HCT116 (cell line): ENCODE measurements at regions not wholly inside any gene's neighbourhood (a gene's known extent, or its start where the extent isn't known, plus 50 kb on each side); places are given as distances from the start of the nearest gene placed in this dataset.

ENCODE experiments used
- EZH2 ChIP-seq: fragments of 200-600 bp; sonication (generic); IDR thresholded peaks from 2 replicates; pipeline ENCODE4 v1.6.1; 2017; ENCODE audit warnings: antibody characterized with exemption, mixed run types
- MAX ChIP-seq: IDR thresholded peaks from 2 replicates; pipeline ENCODE4 v1.6.1; 2012
- POLR2A ChIP-seq: IDR thresholded peaks from 2 replicates; pipeline ENCODE4 v1.7.0; 2011; ENCODE audit warnings: borderline replicate concordance; ENCODE audit not compliant: insufficient read depth, insufficient read length; ENCODE audit errors: extremely low read depth
- ZNF274 ChIP-seq: fragments of 200-500 bp; sonication (Bioruptor generic); IDR thresholded peaks from 2 replicates; pipeline ENCODE4 v1.6.1; 2014; ENCODE audit warnings: mild to moderate bottlenecking, low read depth, low read length, inconsistent platforms
- TF ChIP-seq, protein P1 (sequence below), 3 experiments: fragments of 200-600 bp in 1 of 3; sonication (generic) in 1 of 3; IDR thresholded peaks in 2 of 3; conservative IDR thresholded peaks in 1 of 3; 2 replicates each; pipeline ENCODE4 v1.5.1; 2012 to 2017; ENCODE audit warnings: low read depth in 2 of 3, low read length in 2 of 3, antibody characterized with exemption in 1 of 3, borderline replicate concordance in 1 of 3, control low read depth in 1 of 3, mild to moderate bottlenecking in 1 of 3, mixed read lengths in 1 of 3, mixed run types in 1 of 3, moderate library complexity in 1 of 3; ENCODE audit not compliant: insufficient read depth in 1 of 3

- TF ChIP-seq POLR2A (no peak), EZH2 (no peak), MAX (no peak), ZNF274 (no peak)
- TF ChIP-seq, protein P1, sequence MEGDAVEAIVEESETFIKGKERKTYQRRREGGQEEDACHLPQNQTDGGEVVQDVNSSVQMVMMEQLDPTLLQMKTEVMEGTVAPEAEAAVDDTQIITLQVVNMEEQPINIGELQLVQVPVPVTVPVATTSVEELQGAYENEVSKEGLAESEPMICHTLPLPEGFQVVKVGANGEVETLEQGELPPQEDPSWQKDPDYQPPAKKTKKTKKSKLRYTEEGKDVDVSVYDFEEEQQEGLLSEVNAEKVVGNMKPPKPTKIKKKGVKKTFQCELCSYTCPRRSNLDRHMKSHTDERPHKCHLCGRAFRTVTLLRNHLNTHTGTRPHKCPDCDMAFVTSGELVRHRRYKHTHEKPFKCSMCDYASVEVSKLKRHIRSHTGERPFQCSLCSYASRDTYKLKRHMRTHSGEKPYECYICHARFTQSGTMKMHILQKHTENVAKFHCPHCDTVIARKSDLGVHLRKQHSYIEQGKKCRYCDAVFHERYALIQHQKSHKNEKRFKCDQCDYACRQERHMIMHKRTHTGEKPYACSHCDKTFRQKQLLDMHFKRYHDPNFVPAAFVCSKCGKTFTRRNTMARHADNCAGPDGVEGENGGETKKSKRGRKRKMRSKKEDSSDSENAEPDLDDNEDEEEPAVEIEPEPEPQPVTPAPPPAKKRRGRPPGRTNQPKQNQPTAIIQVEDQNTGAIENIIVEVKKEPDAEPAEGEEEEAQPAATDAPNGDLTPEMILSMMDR (IDR thresholded peaks at IDR 0.05 in 2 of 3, conservative IDR thresholded peaks at IDR 0.05 in 1 of 3; ENCODE audit: borderline replicate concordance in 1 of 3, insufficient read depth in 1 of 3, low read depth in 2 of 3, low read length in 2 of 3) = no peak
These were observed 151.4 kb upstream of the IFNG-AS1 start for GRCh38 chr12:67837876-67838275.
